GM12891 (cell line): ENCODE measurements at regions not wholly inside any gene's neighbourhood (a gene's known extent, or its start where the extent isn't known, plus 50 kb on each side); places are given as distances from the start of the nearest gene placed in this dataset.

Source experiments
- PAX5 ChIP-seq: IDR thresholded peaks from 2 replicates; pipeline ENCODE4 v1.6.1; 2011; ENCODE audit warnings: low read length, moderate library complexity, mild to moderate bottlenecking; ENCODE audit not compliant: insufficient read depth, severe bottlenecking
- POLR2A ChIP-seq: IDR thresholded peaks from 2 replicates; pipeline ENCODE4 v1.6.1; 2011; ENCODE audit warnings: low read depth, low read length, control low read depth
- POLR2AphosphoS5 ChIP-seq: IDR thresholded peaks from 2 replicates; pipeline ENCODE4 v1.6.1; 2011; ENCODE audit warnings: low read depth, low read length, control low read depth
- POU2F2 ChIP-seq: IDR thresholded peaks from 2 replicates; pipeline ENCODE4 v1.6.1; 2011; ENCODE audit warnings: low read depth, mild to moderate bottlenecking, control low read depth, low read length, moderate library complexity
- TAF1 ChIP-seq: IDR thresholded peaks from 2 replicates; pipeline ENCODE4 v1.6.1; 2011; ENCODE audit warnings: low read depth, low read length, control low read depth

DNA sequence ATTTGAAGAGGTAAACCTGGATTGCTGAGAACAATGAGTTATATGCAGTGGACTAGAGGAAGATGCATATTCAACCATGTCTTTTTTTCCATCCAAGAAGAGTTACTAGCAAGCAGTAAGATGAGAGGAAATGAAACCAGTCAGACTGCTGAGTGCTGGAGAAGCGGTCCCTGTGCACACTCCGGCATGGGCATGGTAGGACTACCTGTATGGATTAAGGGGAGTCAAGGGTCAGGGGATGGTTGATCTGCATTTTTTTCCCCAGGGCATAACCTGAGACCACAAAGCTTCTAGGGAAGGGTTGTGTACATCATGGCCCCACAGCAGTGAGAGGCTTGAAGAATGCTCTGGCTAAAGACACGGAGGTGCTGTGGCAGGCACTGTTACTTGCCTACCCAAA lies 76.6 kb upstream of the ZNF169 start:
- no peak for TF ChIP-seq POLR2AphosphoS5
- no peak for TF ChIP-seq POLR2A
- TF ChIP-seq TAF1, result no peak
- TF ChIP-seq PAX5, result no peak
- TF ChIP-seq POU2F2, result peak; percentile 60; the same call in 1 of the 2 replicates
